ENCODE measurements at regions not wholly inside any gene's neighbourhood (a gene's known extent, or its start where the extent isn't known, plus 50 kb on each side); places are given as distances from the start of the nearest gene placed in this dataset.

GRCh38 chr1:191892716-191893115, 265.5 kb upstream of the RGS18 start:
- in situ Hi-C loops (cut with MboI; ENCODE audit: low sequenced_read_pairs, unreplicated experiment): no loop called here
- DNase-seq (ENCODE audit: low spot score): no peak
- TF ChIP-seq, protein P1, sequence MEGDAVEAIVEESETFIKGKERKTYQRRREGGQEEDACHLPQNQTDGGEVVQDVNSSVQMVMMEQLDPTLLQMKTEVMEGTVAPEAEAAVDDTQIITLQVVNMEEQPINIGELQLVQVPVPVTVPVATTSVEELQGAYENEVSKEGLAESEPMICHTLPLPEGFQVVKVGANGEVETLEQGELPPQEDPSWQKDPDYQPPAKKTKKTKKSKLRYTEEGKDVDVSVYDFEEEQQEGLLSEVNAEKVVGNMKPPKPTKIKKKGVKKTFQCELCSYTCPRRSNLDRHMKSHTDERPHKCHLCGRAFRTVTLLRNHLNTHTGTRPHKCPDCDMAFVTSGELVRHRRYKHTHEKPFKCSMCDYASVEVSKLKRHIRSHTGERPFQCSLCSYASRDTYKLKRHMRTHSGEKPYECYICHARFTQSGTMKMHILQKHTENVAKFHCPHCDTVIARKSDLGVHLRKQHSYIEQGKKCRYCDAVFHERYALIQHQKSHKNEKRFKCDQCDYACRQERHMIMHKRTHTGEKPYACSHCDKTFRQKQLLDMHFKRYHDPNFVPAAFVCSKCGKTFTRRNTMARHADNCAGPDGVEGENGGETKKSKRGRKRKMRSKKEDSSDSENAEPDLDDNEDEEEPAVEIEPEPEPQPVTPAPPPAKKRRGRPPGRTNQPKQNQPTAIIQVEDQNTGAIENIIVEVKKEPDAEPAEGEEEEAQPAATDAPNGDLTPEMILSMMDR (IDR thresholded peaks at IDR 0.05; ENCODE audit: borderline replicate concordance, control extremely low read depth, extremely low read depth, insufficient read depth, missing control alignments): no peak

DNA sequence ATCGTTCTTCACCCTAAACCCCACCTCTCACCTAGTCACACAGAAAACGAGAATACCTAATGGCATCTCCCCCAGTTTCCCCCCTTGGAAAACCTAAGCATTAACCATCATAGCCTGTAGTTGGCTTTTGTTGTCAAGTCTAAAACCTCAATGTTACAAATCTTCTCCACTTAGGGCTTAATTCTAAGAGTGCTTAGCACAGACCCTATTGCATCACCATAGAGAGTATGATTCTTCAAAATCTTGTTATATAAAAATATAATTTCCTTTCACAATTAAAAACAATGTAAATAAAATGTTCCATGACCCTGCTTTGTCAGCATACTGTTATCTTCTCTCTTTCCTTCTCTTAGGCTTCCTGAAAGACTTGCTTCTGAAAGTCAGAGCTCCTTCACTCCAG, 263.2 kb upstream of the RGS18 start:
- in situ Hi-C loops (cut with MboI; ENCODE audit: low sequenced_read_pairs, unreplicated experiment): no loop called here
- TF ChIP-seq, protein P1 (IDR thresholded peaks at IDR 0.05; ENCODE audit: borderline replicate concordance, control extremely low read depth, extremely low read depth, insufficient read depth, missing control alignments): no peak

DNA sequence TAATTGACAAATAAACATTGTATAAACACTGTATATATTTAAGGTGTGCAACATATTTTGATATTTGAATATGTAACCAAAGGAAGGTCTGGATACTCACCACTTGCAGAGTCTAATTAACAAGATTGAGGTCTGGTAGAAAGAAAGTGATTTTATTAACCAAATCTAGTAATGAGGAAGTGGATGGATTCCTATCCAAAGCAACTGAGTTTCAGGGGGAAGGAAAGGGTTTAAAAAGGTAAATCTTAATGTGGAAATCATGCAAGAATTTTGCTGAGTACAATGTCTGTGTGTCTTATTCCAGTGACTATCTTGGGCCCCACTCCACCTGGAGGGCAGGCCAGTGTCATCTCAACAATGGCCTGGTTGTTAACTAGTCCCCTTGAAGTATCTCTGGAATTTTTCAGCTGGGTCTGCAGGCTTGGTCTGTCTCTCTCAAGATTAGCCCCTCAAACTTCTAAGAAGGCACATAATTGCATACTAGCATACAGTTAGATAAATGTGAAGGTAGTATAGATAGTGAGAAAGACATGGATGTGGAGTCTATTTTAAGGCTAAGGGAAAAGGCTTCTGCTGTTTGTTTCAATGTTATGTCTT, 262.7 kb upstream of the RGS18 start:
- in situ Hi-C loops (cut with MboI; ENCODE audit: low sequenced_read_pairs, unreplicated experiment): no loop called here
- DNase-seq (ENCODE audit: low spot score): no peak
- TF ChIP-seq, protein P1 (IDR thresholded peaks at IDR 0.05; ENCODE audit: borderline replicate concordance, control extremely low read depth, extremely low read depth, insufficient read depth, missing control alignments): no peak

More for the DNA sequence above, 263.2 kb upstream of the RGS18 start:
- DNase-seq (ENCODE audit: low spot score): no peak

- no peak for DNase-seq (ENCODE audit: low spot score)
- TF ChIP-seq, protein P1 (IDR thresholded peaks at IDR 0.05; ENCODE audit: borderline replicate concordance, control extremely low read depth, extremely low read depth, insufficient read depth, missing control alignments): no peak
- in situ Hi-C loops (cut with MboI; ENCODE audit: low sequenced_read_pairs, unreplicated experiment): no loop called here
Measured at GRCh38 chr1:191897134-191897533, 261.1 kb upstream of the RGS18 start.

GRCh38 chr1:191901651-191902050, 256.6 kb upstream of the RGS18 start:
- in situ Hi-C loops (cut with MboI; ENCODE audit: low sequenced_read_pairs, unreplicated experiment): no loop called here
- DNase-seq (ENCODE audit: low spot score): no peak
- TF ChIP-seq, protein P1 (IDR thresholded peaks at IDR 0.05; ENCODE audit: borderline replicate concordance, control extremely low read depth, extremely low read depth, insufficient read depth, missing control alignments): no peak

GRCh38 chr1:191904991-191905390, 253.3 kb upstream of the RGS18 start:
- in situ Hi-C loops (cut with MboI; ENCODE audit: low sequenced_read_pairs, unreplicated experiment): no loop called here
- TF ChIP-seq, protein P1 (IDR thresholded peaks at IDR 0.05; ENCODE audit: borderline replicate concordance, control extremely low read depth, extremely low read depth, insufficient read depth, missing control alignments): no peak
- DNase-seq (ENCODE audit: low spot score): no peak

All from GM13976 (cell line).